AG08395 (cell line): ENCODE measurements at regions not wholly inside any gene's neighbourhood (a gene's known extent, or its start where the extent isn't known, plus 50 kb on each side); places are given as distances from the start of the nearest gene placed in this dataset.
"Not testable (repeated sequence)": the region's sequence is repeated elsewhere in the genome, so short reads cannot be mapped to it uniquely, and the experiment has no call there.

Source experiments
- DNase-seq: peaks from one replicate; pipeline ENCODE4 v3.0.0; 2012; ENCODE audit warnings: mixed read lengths, low spot score

DNA sequence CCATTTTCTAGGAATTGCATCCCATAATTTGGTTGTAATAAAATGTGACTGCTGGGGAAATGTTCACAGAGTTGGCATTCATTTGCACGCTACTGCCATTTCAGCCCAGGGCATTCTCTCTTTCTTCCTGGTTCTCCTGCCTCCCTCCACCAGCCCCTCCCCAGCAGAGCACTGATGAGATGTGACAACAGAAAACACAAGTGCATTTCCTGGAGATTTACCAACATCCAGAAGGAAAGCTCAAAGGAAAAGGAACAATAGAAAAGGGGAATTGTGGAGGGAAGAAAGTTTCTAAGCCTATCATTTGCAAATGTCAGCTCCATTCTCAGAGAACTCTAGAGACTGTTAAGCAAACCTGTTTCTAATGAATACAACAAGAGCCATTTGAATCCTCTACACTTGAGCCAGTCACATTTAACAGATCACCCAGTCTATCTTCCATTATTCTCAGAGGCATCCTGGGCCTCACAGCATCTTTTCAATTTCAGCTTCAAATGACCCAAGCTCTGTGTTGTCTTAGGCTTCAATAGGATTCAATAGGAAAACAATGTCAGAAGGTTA, 395.6 kb upstream of the PBX1 start:
- no peak for DNase-seq

GRCh38 chr1:164165466-164165865, 393.5 kb upstream of the PBX1 start:
- DNase-seq = no peak

DNA sequence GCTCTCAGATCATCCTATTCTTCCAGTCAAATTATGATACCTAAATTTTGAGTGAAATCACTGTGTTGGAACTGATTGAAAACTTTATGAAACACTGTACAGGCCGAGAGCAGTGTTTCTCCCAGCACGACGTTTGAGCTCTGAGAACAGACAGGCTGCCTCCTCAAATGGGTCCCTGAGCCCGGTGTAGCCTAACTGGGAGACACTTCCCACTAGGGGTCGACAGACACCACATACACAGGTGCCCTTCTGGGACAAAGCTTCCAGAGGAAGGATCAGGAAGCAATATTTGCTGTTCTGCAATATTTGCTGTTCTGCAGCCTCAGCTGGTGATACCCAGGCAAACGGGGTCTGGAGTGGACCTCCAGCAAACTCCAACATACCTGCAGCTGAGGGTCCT, 392.5 kb upstream of the PBX1 start:
- DNase-seq = not testable (repeated sequence)

DNA sequence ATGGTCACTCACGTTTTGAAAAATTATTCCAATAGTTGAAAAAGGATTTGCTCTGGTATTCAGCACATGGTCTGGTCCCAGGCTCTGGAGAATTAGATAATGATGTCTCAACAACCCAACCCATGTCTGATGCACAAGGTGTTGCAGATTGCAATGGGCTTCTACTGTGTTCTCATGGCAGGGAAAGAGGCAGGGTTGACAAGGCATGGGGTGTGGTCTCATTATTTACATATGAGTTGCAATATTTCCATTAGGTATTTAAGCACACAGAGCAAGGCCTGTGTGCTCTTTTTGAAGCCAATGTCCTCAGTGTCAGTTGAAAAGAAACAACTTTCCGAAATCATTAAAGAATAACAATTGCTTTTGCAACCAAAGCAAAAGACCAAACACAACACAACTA, 381.9 kb upstream of the PBX1 start:
- no peak for DNase-seq

DNA sequence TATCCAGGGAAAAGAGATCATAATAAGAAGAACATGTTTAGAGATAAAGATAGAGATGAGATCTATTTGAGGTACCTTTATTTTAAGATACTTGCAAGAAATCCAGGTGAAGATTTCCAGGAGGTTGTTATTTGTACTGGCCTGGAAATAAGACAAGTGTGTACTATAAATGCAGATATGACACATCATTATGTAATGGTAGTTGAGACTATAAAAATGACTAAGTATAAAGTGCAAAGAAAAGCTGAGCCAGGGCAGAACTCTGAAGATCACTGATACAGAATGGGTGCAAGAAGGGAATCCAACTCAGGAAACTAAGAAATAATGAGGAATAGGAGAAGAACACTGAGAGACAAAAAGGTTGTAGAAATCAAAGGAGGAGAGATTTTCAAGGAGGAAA, 378.2 kb upstream of the PBX1 start:
- DNase-seq = no peak

DNA sequence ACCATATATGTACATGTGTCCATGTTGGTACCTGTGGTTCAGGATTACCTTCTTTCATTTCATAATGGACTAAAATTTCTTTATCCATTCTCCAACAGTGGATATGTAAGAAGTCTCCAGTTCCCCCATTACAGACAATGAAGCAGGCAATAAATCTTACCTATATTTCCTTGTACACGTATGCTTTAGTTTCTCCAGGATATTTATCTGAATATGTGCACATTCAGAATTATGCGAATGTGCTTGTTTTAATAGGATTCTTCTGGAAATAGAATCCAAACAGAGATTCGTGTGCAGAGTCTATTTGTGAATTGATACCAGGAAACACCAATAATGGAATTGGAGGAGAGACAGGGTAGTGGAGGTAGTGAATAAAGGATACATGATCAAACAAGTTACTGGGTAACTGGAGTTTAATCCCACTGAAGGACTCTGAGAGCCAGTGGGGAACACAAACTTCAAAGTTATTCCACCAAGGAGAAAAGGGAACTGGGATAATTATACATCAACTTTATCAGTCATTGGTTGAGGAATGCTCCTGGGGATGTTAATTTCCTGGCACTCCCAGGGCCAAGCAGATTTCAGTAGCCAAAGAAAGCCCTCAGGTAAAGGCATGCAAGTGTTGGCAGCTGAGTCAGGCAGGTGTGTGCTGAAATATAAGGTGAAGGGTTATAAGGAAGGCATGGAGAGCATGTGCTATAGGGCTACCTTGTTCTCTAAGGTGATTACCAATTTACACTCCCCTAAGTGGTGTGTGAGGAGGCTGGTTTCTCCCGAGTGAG, 374.9 kb upstream of the PBX1 start:
- no peak for DNase-seq

DNA sequence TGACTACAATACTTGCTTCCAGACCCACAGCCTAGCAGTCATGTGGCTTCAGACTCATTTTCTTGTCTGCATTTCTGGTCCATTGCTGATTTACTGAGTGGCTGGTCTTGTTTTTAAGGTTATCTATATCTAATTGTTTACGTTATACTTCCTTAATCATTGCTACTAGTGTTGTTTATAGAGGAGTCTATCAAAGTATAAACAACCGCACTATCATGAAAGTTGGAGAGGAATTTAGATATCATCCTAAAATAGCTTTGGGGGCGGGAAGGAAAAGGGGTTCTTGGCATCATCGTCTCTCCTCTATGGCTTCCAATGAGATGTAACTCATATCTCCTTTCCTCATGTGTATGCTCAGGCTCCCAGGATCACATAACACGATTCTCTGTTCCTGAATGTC, 372.1 kb upstream of the PBX1 start:
- DNase-seq = no peak

- DNase-seq = no peak
Observed at GRCh38 chr1:164188497-164188896, 370.5 kb upstream of the PBX1 start.

- DNase-seq = no peak
Observed at GRCh38 chr1:164191191-164191590, 367.8 kb upstream of the PBX1 start.

DNA sequence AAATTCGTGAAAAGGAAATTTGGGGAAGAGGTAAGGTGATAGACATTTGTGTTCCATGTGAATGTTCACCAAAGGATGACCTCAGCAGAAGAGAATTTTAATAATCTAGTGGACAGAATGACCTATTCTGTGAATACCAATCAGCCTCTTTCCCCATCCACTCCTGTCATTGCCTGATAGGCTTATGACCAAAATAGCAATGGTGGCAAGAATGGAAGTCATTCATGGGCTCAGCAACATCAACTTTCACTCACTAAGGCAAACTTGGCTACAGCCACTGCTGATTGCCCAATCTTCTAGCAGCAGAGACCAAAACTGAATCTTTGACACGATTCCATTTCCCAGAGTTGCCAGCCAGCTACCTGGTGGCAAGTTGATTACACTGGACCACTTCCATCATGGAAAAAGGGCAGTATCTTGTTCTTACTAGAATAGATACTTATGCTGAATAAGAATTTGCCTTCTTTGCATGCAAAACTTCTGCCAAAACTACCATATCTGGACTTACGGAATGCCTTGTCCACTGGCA, 348.7 kb upstream of the PBX1 start:
- DNase-seq = no peak

- DNase-seq = no peak
Observed at GRCh38 chr1:164223378-164223777, 335.6 kb upstream of the PBX1 start.

GRCh38 chr1:164225011-164225410, 334.0 kb upstream of the PBX1 start:
- no peak for DNase-seq

GRCh38 chr1:164226977-164227376, 332.0 kb upstream of the PBX1 start:
- no peak for DNase-seq

GRCh38 chr1:164228928-164229327, 330.1 kb upstream of the PBX1 start:
- no peak for DNase-seq

GRCh38 chr1:164233149-164233548, 325.8 kb upstream of the PBX1 start:
- DNase-seq = no peak

GRCh38 chr1:164240081-164240480, 318.9 kb upstream of the PBX1 start:
- no peak for DNase-seq

DNA sequence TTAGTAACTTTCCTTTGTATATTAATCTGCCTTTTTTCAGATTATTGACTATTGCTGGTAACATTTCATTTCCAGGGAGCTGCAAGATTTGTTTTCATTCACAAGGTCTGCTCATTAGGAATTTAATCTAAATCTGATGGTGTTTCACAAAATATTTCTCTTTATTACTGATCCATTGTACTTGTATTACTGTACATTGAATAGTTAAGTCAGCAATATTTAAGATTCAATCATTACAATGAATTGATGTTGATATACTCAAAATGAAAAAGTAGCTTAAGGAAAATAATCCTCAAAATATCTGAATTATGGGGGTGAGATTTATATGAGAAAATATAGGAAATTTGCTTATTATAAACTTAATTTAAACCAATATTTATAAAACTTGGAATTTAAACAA, 308.6 kb upstream of the PBX1 start:
- DNase-seq = no peak

- no peak for DNase-seq
Observed at GRCh38 chr1:164256456-164256855, 302.5 kb upstream of the PBX1 start.

- DNase-seq = no peak
Observed at GRCh38 chr1:164261691-164262240, 297.2 kb upstream of the PBX1 start.

- no peak for DNase-seq
Observed at GRCh38 chr1:164263540-164263939, 295.4 kb upstream of the PBX1 start.

DNA sequence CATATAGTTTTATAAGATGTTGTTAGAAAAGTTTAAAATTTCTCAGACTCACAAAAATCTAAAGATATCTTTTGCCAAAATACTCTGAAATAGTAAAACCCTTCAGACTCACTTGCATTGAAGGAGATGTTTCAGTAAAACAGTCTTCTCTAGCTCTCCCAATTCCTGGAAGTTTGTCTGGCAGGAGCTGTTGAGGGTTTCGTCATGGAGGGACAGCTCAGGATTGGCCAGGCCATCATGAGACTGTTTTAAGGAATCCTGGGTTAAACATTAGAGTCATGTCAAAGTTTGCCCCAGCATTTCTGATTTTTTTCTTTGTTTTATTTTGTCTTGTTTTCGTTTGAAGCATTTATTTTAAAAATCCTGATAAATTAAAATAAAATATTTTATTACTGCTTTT, 293.8 kb upstream of the PBX1 start:
- no peak for DNase-seq

DNA sequence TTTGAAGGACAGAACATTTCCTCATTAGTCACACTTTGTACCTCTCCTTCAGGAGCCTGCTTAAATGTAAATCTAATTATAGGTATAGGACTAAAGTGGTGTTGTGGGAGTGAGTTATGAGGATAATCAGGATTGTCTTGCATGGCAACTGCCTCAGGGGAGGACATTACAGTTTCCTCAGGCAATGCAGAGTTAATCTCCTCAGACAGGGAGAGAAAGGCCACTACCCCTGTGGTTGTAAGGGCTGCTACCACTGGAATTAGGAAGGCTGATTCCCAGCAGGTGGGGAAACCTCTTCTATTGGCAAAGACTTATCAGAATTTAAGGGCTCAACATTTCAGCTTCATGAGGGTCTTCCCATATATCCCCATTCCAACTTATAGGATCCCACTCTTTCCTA, 286.8 kb upstream of the PBX1 start:
- no peak for DNase-seq

GRCh38 chr1:164296172-164296571, 262.8 kb upstream of the PBX1 start:
- no peak for DNase-seq

- DNase-seq = peak; percentile 4
Observed at GRCh38 chr1:164308101-164308500, 250.9 kb upstream of the PBX1 start.
